Right lobe of liver (tissue), 4 donors: ENCODE measurements at regions not wholly inside any gene's neighbourhood (a gene's known extent, or its start where the extent isn't known, plus 50 kb on each side); places are given as distances from the start of the nearest gene placed in this dataset.

Experiments used
- POLR2A ChIP-seq: fragments of 450-650 bp; IDR thresholded peaks from one replicate; pipeline ENCODE4 v1.6.1; 2017; ENCODE audit warnings: antibody characterized with exemption, mild to moderate bottlenecking
- TF ChIP-seq, protein P1 (sequence below), 4 donors: fragments of 200-600 bp in 3 of 4; fragments of 450-650 bp in 1 of 4; IDR thresholded peaks; one replicate each; pipeline versions ENCODE4 v1.5.1 to v1.8.0; 2016 to 2022; ENCODE audit warnings: antibody characterized with exemption in 4 of 4, mild to moderate bottlenecking in 2 of 4
- donor health status: DM: no; HTN: no; CAD: no.
- donor health status: DM: no; HTN: no; CAD: no.
- donor health status: DM: no; HTN: yes; CAD: no.

DNA sequence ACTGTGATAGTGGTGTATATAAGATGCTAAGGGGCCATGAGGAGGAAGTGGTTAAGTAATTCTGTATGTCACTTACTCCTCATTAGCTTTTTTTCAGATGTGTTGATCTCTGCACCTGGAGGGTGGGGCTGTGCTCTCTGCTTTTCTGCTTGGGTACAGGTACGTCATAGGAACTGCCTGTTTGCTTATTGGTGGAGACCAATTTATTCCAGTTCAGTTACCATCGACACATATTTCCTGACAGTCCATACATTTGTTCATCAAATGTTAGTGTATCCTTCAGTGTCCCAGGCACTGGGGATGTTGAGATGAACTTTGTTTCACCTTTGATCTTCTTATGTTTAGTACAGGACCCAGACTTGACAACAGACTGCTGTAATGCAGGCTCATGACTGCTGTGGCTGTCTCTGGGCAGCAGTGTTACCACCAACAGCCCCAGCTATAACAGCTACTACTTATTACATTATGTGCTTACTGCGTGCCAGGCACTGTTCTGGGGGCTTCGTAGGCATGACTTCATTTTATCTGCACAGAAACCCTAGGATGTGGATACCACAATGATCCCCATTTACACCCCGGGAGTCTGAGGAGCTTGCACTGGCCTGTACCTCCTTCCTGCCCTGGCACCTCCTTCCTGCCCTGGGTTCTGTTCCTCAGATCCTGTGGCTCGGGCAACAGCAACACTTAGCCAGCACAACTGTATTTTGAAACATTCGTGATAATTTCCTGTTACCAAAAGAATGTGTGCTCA is 87.4 kb downstream of the BUB3 start:
- TF ChIP-seq, protein P1, sequence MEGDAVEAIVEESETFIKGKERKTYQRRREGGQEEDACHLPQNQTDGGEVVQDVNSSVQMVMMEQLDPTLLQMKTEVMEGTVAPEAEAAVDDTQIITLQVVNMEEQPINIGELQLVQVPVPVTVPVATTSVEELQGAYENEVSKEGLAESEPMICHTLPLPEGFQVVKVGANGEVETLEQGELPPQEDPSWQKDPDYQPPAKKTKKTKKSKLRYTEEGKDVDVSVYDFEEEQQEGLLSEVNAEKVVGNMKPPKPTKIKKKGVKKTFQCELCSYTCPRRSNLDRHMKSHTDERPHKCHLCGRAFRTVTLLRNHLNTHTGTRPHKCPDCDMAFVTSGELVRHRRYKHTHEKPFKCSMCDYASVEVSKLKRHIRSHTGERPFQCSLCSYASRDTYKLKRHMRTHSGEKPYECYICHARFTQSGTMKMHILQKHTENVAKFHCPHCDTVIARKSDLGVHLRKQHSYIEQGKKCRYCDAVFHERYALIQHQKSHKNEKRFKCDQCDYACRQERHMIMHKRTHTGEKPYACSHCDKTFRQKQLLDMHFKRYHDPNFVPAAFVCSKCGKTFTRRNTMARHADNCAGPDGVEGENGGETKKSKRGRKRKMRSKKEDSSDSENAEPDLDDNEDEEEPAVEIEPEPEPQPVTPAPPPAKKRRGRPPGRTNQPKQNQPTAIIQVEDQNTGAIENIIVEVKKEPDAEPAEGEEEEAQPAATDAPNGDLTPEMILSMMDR (IDR thresholded peaks at IDR 0.05), result no peak
- no peak for TF ChIP-seq POLR2A
